ENCODE measurements at regions not wholly inside any gene's neighbourhood (a gene's known extent, or its start where the extent isn't known, plus 50 kb on each side); places are given as distances from the start of the nearest gene placed in this dataset.

GRCh38 chr5:121325930-121326329 lies 525.8 kb upstream of the FTMT start:
- no peaks in the 10 kb centered on the region for H3K27me3 Mint-ChIP-seq (ENCODE audit: low read depth)
- H3K27ac Mint-ChIP-seq: no peak overlapping the region
- no peak overlapping the region for H3K4me3 Mint-ChIP-seq
- no peak for TF ChIP-seq CTCF (IDR thresholded peaks at IDR 0.05; ENCODE audit: unreplicated experiment in 3 of 3)
- no peaks in the 10 kb centered on the region for H3K9me3 Mint-ChIP-seq
- H3K4me1 Mint-ChIP-seq: no peaks in the 10 kb centered on the region
- H3K36me3 Mint-ChIP-seq (ENCODE audit: low read depth): no peaks in the 10 kb centered on the region

GRCh38 chr5:121350181-121350930 lies 501.3 kb upstream of the FTMT start:
- no peak for TF ChIP-seq CTCF (IDR thresholded peaks at IDR 0.05; ENCODE audit: unreplicated experiment in 3 of 3)
- no peak overlapping the region for H3K27ac Mint-ChIP-seq

GRCh38 chr5:121366515-121366914 lies 485.2 kb upstream of the FTMT start:
- Mint-ChIP-seq H3K27ac (no peak overlapping the region), H3K27me3 (ENCODE audit: low read depth) (no peaks in the 10 kb centered on the region), H3K9me3 (no peaks in the 10 kb centered on the region), H3K4me1 (no peaks in the 10 kb centered on the region), H3K36me3 (ENCODE audit: low read depth) (no peaks in the 10 kb centered on the region), H3K4me3 (no peak overlapping the region)
- no peak for TF ChIP-seq CTCF (IDR thresholded peaks at IDR 0.05; ENCODE audit: unreplicated experiment in 3 of 3)

More at GRCh38 chr5:121350181-121350930, 501.3 kb upstream of the FTMT start:
- H3K27me3 Mint-ChIP-seq (ENCODE audit: low read depth): no peaks in the 10 kb centered on the region
- no peaks in the 10 kb centered on the region for H3K4me1 Mint-ChIP-seq
- H3K9me3 Mint-ChIP-seq: no peaks in the 10 kb centered on the region
- H3K36me3 Mint-ChIP-seq (ENCODE audit: low read depth): no peaks in the 10 kb centered on the region
- no peak overlapping the region for H3K4me3 Mint-ChIP-seq

GRCh38 chr5:121373371-121373770 lies 478.3 kb upstream of the FTMT start:
- H3K9me3 Mint-ChIP-seq: no peaks in the 10 kb centered on the region
- H3K36me3 Mint-ChIP-seq (ENCODE audit: low read depth): no peaks in the 10 kb centered on the region

GRCh38 chr5:121377461-121377860 lies 474.2 kb upstream of the FTMT start:
- H3K36me3 Mint-ChIP-seq (ENCODE audit: low read depth): no peaks in the 10 kb centered on the region
- H3K4me3 Mint-ChIP-seq: no peak overlapping the region
- no peaks in the 10 kb centered on the region for H3K4me1 Mint-ChIP-seq
- H3K27ac Mint-ChIP-seq: no peak overlapping the region
- H3K27me3 Mint-ChIP-seq (ENCODE audit: low read depth): no peaks in the 10 kb centered on the region
- H3K9me3 Mint-ChIP-seq: no peaks in the 10 kb centered on the region
- no peak for TF ChIP-seq CTCF (IDR thresholded peaks at IDR 0.05; ENCODE audit: unreplicated experiment in 3 of 3)

More at GRCh38 chr5:121373371-121373770, 478.3 kb upstream of the FTMT start:
- Mint-ChIP-seq H3K27ac (no peak overlapping the region), H3K27me3 (ENCODE audit: low read depth) (no peaks in the 10 kb centered on the region), H3K4me1 (no peaks in the 10 kb centered on the region), H3K4me3 (no peak overlapping the region)
- TF ChIP-seq CTCF (IDR thresholded peaks at IDR 0.05; ENCODE audit: unreplicated experiment in 3 of 3): no peak

- no peak for TF ChIP-seq CTCF (IDR thresholded peaks at IDR 0.05; ENCODE audit: unreplicated experiment in 3 of 3)
- Mint-ChIP-seq H3K27me3 (ENCODE audit: low read depth) (no peaks in the 10 kb centered on the region), H3K9me3 (no peaks in the 10 kb centered on the region), H3K4me3 (no peak overlapping the region), H3K27ac (no peak overlapping the region), H3K4me1 (no peaks in the 10 kb centered on the region), H3K36me3 (ENCODE audit: low read depth) (no peaks in the 10 kb centered on the region)
Measured at GRCh38 chr5:121378046-121378445, 473.6 kb upstream of the FTMT start.
